ENCODE measurements at regions not wholly inside any gene's neighbourhood (a gene's known extent, or its start where the extent isn't known, plus 50 kb on each side); places are given as distances from the start of the nearest gene placed in this dataset.

DNA sequence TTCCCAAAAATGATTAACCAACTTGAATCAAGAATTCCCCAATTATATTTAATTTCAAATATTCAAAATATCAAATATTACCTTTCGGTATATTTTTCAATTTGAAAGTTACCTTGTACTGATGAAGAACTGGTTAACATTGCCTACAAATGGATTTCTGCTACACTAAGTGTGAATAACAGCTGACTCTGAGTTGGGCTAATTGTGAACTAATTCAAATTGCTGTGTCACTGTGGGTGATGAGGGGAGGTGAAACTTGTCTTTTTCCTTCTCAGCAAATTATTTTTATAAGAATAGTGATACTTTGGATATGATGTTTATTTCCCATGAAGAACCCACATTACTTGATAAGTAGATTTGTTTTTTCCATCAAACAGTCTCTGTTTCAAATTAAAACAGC is 103.4 kb upstream of the RPS23 start:
- no peak for TF ChIP-seq CTCF (conservative IDR thresholded peaks at IDR 0.05; ENCODE audit: low read length)
- TF ChIP-seq EZH2phosphoT487 (IDR thresholded peaks at IDR 0.05; ENCODE audit: borderline replicate concordance, low read depth, low read length), result no peak
